HG03342 (cell line): ENCODE measurements at regions not wholly inside any gene's neighbourhood (a gene's known extent, or its start where the extent isn't known, plus 50 kb on each side); places are given as distances from the start of the nearest gene placed in this dataset.

Experiments
- ATAC-seq: cut with Tn5 transposase; IDR thresholded peaks from one replicate; pipeline ENCODE4 v1.9.1; 2021; ENCODE audit warnings: mild to moderate bottlenecking, moderate library complexity; ENCODE audit not compliant: unreplicated experiment

GRCh38 chr3:188057124-188057523 lies 96.8 kb upstream of the LPP start:
- ATAC-seq: no peak

- ATAC-seq: no peak
Measured at GRCh38 chr3:188058569-188059184, 95.3 kb upstream of the LPP start.

- no peak for ATAC-seq
Measured at GRCh38 chr3:188059351-188059750, 94.6 kb upstream of the LPP start.

- no peak for ATAC-seq
Measured at GRCh38 chr3:188060264-188060835, 93.6 kb upstream of the LPP start.

GRCh38 chr3:188060840-188061544 lies 93.0 kb upstream of the LPP start:
- ATAC-seq: no peak

- ATAC-seq: no peak
Measured at GRCh38 chr3:188062216-188062615, 91.7 kb upstream of the LPP start.

- no peak for ATAC-seq
Measured at GRCh38 chr3:188064831-188065493, 89.0 kb upstream of the LPP start.

- no peak for ATAC-seq
Measured at GRCh38 chr3:188066141-188066540, 87.8 kb upstream of the LPP start.

- ATAC-seq: no peak
Measured at GRCh38 chr3:188067932-188068331, 86.0 kb upstream of the LPP start.

GRCh38 chr3:188068342-188068741 lies 85.6 kb upstream of the LPP start:
- ATAC-seq: no peak

- ATAC-seq: no peak
Measured at GRCh38 chr3:188071636-188072035, 82.3 kb upstream of the LPP start.

- no peak for ATAC-seq
Measured at GRCh38 chr3:188076176-188076575, 77.8 kb upstream of the LPP start.

GRCh38 chr3:188077160-188077799 lies 76.7 kb upstream of the LPP start:
- no peak for ATAC-seq

GRCh38 chr3:188080091-188080490 lies 73.9 kb upstream of the LPP start:
- no peak for ATAC-seq

- no peak for ATAC-seq
Measured at GRCh38 chr3:188082031-188082430, 71.9 kb upstream of the LPP start.

GRCh38 chr3:188082450-188082849 lies 71.5 kb upstream of the LPP start:
- ATAC-seq: no peak

- no peak for ATAC-seq
Measured at GRCh38 chr3:188083011-188083410, 70.9 kb upstream of the LPP start.

- no peak for ATAC-seq
Measured at GRCh38 chr3:188084752-188085583, 69.0 kb upstream of the LPP start.

GRCh38 chr3:188085584-188086560 lies 68.1 kb upstream of the LPP start:
- ATAC-seq: no peak
